Adrenal gland (tissue), 9 donors: ENCODE measurements at regions not wholly inside any gene's neighbourhood (a gene's known extent, or its start where the extent isn't known, plus 50 kb on each side); places are given as distances from the start of the nearest gene placed in this dataset.

Experiments used
- DNase-seq, 7 donors: peaks; one replicate each; pipeline ENCODE4 v3.0.0-alpha.2; 2019 to 2020
- H3K27ac ChIP-seq, 5 donors: fragments of 200-600 bp; sonication (generic) in 4 of 5; 1 replicate in 3 of 5; 2 replicates in 2 of 5; pipeline versions ENCODE4 v1.5.1 to v1.8.0; 2016 to 2020; ENCODE audit warnings: mild to moderate bottlenecking in 1 of 5
- H3K27me3 ChIP-seq: fragments of 200-600 bp; 2 replicates; pipeline ENCODE4 v1.8.0; 2021
- H3K36me3 ChIP-seq, 2 donors: fragments of 200-600 bp; replicated peaks in 1 of 2; 1 replicate in 1 of 2; 2 replicates in 1 of 2; pipeline versions ENCODE4 v1.5.1 to v1.8.0; 2018 to 2022
- H3K4me1 ChIP-seq, 2 donors: fragments of 200-600 bp; replicated peaks in 1 of 2; 1 replicate in 1 of 2; 2 replicates in 1 of 2; pipeline versions ENCODE4 v1.5.1 to v1.8.0; 2018 to 2021
- H3K4me3 ChIP-seq, 4 donors: fragments of 200-600 bp; sonication (generic) in 3 of 4; one replicate each; pipeline ENCODE4 v1.5.1; 2016 to 2018
- H3K9me3 ChIP-seq, 3 donors: fragments of 200-600 bp; sonication (generic) in 1 of 3; replicated peaks in 1 of 3; 1 replicate in 2 of 3; 2 replicates in 1 of 3; pipeline versions ENCODE4 v1.5.1 to v1.8.0; 2016 to 2021
- CTCF ChIP-seq, 6 experiments: fragments of 450-650 bp in 4 of 6; fragments of 200-600 bp in 2 of 6; sonication (generic) in 1 of 6; IDR thresholded peaks; 1 replicate in 5 of 6; 2 replicates in 1 of 6; pipeline versions ENCODE4 v1.5.1 to v1.8.0; 2016 to 2021; ENCODE audit warnings: antibody characterized with exemption in 6 of 6, mild to moderate bottlenecking in 2 of 6, moderate library complexity in 1 of 6
- POLR2A ChIP-seq, 2 donors: fragments of 450-650 bp; IDR thresholded peaks; one replicate each; pipeline ENCODE4 v1.6.1; 2017; ENCODE audit warnings: antibody characterized with exemption in 2 of 2, mild to moderate bottlenecking in 2 of 2, moderate library complexity in 1 of 2
- WGBS, 4 donors: extraction: QIAGEN DNeasy Blood & Tissue Kit in 2 of 4; methylation state at CpG; one replicate each; pipeline versions ENCODE4 v1.1.5 to v1.1.7; 2013 to 2017; 5-methylcytosine and 5-hydroxymethylcytosine counted together
- intact Hi-C, 2 donors: fragments of 100-400 bp; cut with DNase I; formaldehyde crosslinking; loops; one replicate each; pipeline versions ENCODE4 v1.14.1 to v1.15.0; 2022 to 2023
- donor health status: healthy with polysubstance abuse.
- donor health status: Bipolar disorder and iron deficiency.
- donor health status: DM: yes; HTN: yes; CAD: no.
- donor health status: DM: no; HTN: no; CAD: no.
- donor health status: DM: no; HTN: no; CAD: no.

GRCh38 chr2:19029655-19030054, 328.8 kb downstream of the OSR1 start:
- intact Hi-C loops = no loop called here
- whole genome bisulfite sequencing, 4 donors = 87 to 95% (median 92%) methylated on average over 3 of the region's 3 CpGs
- DNase-seq = no peak
- Histone ChIP-seq H3K4me3 (no peak overlapping the region), H3K27me3 (no peaks in the 10 kb centered on the region), H3K27ac (no peak overlapping the region), H3K9me3 (no peaks in the 10 kb centered on the region), H3K36me3 (no peaks in the 10 kb centered on the region), H3K4me1 (no peaks in the 10 kb centered on the region)
- TF ChIP-seq POLR2A (IDR thresholded peaks at IDR 0.05) = no peak
- TF ChIP-seq CTCF (IDR thresholded peaks at IDR 0.05) = no peak

GRCh38 chr2:19028587-19029375, 329.6 kb downstream of the OSR1 start:
- Histone ChIP-seq H3K36me3 (no peaks in the 10 kb centered on the region), H3K27ac (no peak overlapping the region), H3K27me3 (no peaks in the 10 kb centered on the region), H3K9me3 (no peaks in the 10 kb centered on the region), H3K4me1 (no peaks in the 10 kb centered on the region), H3K4me3 (no peak overlapping the region)
- no peak for DNase-seq
- 86 to 91% (median 88%) methylated on average over 12 of the region's 12 CpGs for WGBS, 4 donors
- intact Hi-C loops = no loop called here
- TF ChIP-seq CTCF (IDR thresholded peaks at IDR 0.05) = no peak
- TF ChIP-seq POLR2A (IDR thresholded peaks at IDR 0.05) = no peak

GRCh38 chr2:19027626-19028025, 330.8 kb downstream of the OSR1 start:
- 89 to 95% (median 90%) methylated on average over 5 of the region's 5 CpGs for WGBS, 4 donors
- no peaks in the 10 kb centered on the region for H3K4me1 ChIP-seq
- TF ChIP-seq CTCF (IDR thresholded peaks at IDR 0.05) (no peak), POLR2A (IDR thresholded peaks at IDR 0.05) (no peak)
- no peak overlapping the region for H3K4me3 ChIP-seq
- intact Hi-C loops = no loop called here
- no peak overlapping the region for H3K27ac ChIP-seq
- no peak for DNase-seq
- no peaks in the 10 kb centered on the region for H3K36me3 ChIP-seq
- no peaks in the 10 kb centered on the region for H3K27me3 ChIP-seq
- H3K9me3 ChIP-seq = no peaks in the 10 kb centered on the region

- Histone ChIP-seq H3K27me3 (no peaks in the 10 kb centered on the region), H3K36me3 (no peaks in the 10 kb centered on the region), H3K27ac (no peak overlapping the region), H3K9me3 (no peaks in the 10 kb centered on the region), H3K4me1 (no peaks in the 10 kb centered on the region), H3K4me3 (no peak overlapping the region)
- intact Hi-C loops = no loop called here
- 79 to 83% (median 81%) methylated on average over 2 of the region's 2 CpGs for WGBS, 4 donors
- no peak for DNase-seq
- no peak for TF ChIP-seq POLR2A (IDR thresholded peaks at IDR 0.05)
- TF ChIP-seq CTCF (IDR thresholded peaks at IDR 0.05) = no peak
Observed at GRCh38 chr2:19026261-19026660, 332.2 kb downstream of the OSR1 start.
